Stomach (tissue), 4 donors: ENCODE measurements at regions not wholly inside any gene's neighbourhood (a gene's known extent, or its start where the extent isn't known, plus 50 kb on each side); places are given as distances from the start of the nearest gene placed in this dataset.

Experiments
- CTCF ChIP-seq, 7 experiments: fragments of 450-650 bp in 4 of 7; fragments of 200-600 bp in 3 of 7; sonication (generic) in 3 of 7; IDR thresholded peaks; one replicate each; pipeline ENCODE4 v1.5.1; 2016 to 2019; ENCODE audit warnings: antibody characterized with exemption in 7 of 7, control low read depth in 2 of 7, mild to moderate bottlenecking in 1 of 7
- EP300 ChIP-seq: sonication (generic); formaldehyde crosslinking; IDR thresholded peaks from one replicate; pipeline ENCODE4 v1.6.1; 2017; ENCODE audit warnings: antibody characterized with exemption
- POLR2A ChIP-seq, 4 donors: fragments of 450-650 bp; IDR thresholded peaks; one replicate each; pipeline ENCODE4 v1.6.1; 2016; ENCODE audit warnings: antibody characterized with exemption in 4 of 4, control low read depth in 2 of 4, mild to moderate bottlenecking in 1 of 4, moderate library complexity in 1 of 4
- POLR2AphosphoS5 ChIP-seq, 3 donors: sonication (generic); formaldehyde crosslinking; IDR thresholded peaks; one replicate each; pipeline ENCODE4 v1.6.1; 2016; ENCODE audit warnings: antibody characterized with exemption in 3 of 3

GRCh38 chr15:61511756-61512155 lies 282.7 kb upstream of the RORA start:
- TF ChIP-seq EP300 (no peak), CTCF (IDR thresholded peaks at IDR 0.05) (no peak), POLR2AphosphoS5 (IDR thresholded peaks at IDR 0.05) (no peak), POLR2A (IDR thresholded peaks at IDR 0.05) (no peak)
